HG03103 (cell line): ENCODE measurements at regions not wholly inside any gene's neighbourhood (a gene's known extent, or its start where the extent isn't known, plus 50 kb on each side); places are given as distances from the start of the nearest gene placed in this dataset.

Source experiments
- ATAC-seq: cut with Tn5 transposase; IDR thresholded peaks from one replicate; pipeline ENCODE4 v1.9.1; 2021; ENCODE audit warnings: low read depth; ENCODE audit not compliant: unreplicated experiment

- ATAC-seq, result no peak
Observed at GRCh38 chr9:81292056-81292805, 397.1 kb downstream of the TLE1 start.

GRCh38 chr9:81289622-81290021 lies 399.7 kb downstream of the TLE1 start:
- no peak for ATAC-seq

GRCh38 chr9:81268048-81268447 lies 421.3 kb downstream of the TLE1 start:
- no peak for ATAC-seq

- no peak for ATAC-seq
Observed at GRCh38 chr9:81266674-81267073, 422.7 kb downstream of the TLE1 start.

- no peak for ATAC-seq
Observed at GRCh38 chr9:81266086-81266485, 423.3 kb downstream of the TLE1 start.

- no peak for ATAC-seq
Observed at GRCh38 chr9:81264516-81264915, 424.8 kb downstream of the TLE1 start.

- ATAC-seq, result no peak
Observed at GRCh38 chr9:81259896-81260295, 429.5 kb downstream of the TLE1 start.

- no peak for ATAC-seq
Observed at GRCh38 chr9:81256368-81256767, 433.0 kb downstream of the TLE1 start.

GRCh38 chr9:81250606-81251005 lies 438.7 kb downstream of the TLE1 start:
- ATAC-seq, result no peak

GRCh38 chr9:81250041-81250440 lies 439.3 kb downstream of the TLE1 start:
- no peak for ATAC-seq

GRCh38 chr9:81245254-81245956 lies 443.9 kb downstream of the TLE1 start:
- ATAC-seq, result no peak

GRCh38 chr9:81244631-81245030 lies 444.7 kb downstream of the TLE1 start:
- no peak for ATAC-seq

- ATAC-seq, result no peak
Observed at GRCh38 chr9:81242866-81243265, 446.5 kb downstream of the TLE1 start.

- ATAC-seq, result no peak
Observed at GRCh38 chr9:81239388-81239787, 450.0 kb downstream of the TLE1 start.

- no peak for ATAC-seq
Observed at GRCh38 chr9:81237565-81238231, 451.6 kb downstream of the TLE1 start.

GRCh38 chr9:81234924-81235610 lies 454.3 kb downstream of the TLE1 start:
- ATAC-seq, result no peak

- no peak for ATAC-seq
Observed at GRCh38 chr9:81231011-81231410, 458.3 kb downstream of the TLE1 start.

GRCh38 chr9:81227507-81228245 lies 461.7 kb downstream of the TLE1 start:
- no peak for ATAC-seq

- ATAC-seq, result no peak
Observed at GRCh38 chr9:81225596-81225995, 463.8 kb downstream of the TLE1 start.
